ENCODE measurements at regions not wholly inside any gene's neighbourhood (a gene's known extent, or its start where the extent isn't known, plus 50 kb on each side); places are given as distances from the start of the nearest gene placed in this dataset.

DNA sequence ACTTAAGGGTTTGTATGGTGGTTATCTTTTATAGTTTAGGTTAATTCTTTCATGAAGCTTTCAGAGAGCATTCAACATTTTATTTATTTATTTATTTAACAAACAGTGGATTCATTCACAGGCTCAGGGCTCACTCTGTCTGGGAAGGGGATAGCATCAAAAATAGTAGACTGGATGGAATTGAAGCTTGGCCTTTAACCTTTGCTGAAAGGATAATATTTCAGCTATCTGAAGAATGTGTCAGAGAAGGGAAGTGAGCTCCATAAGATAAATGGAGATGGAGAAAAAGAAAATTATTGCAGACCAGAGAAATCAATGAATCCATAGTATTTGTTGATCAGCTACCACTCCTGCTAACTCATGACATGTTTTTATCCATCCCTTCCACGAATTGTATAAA is 305.6 kb downstream of the COG6 start:
- no peaks in the 10 kb centered on the region for H3K79me2 ChIP-seq (replicated peaks; ENCODE audit: insufficient read depth)
- no peaks in the 10 kb centered on the region for H3K4me1 ChIP-seq (ENCODE audit: insufficient read depth)
- H3K27ac ChIP-seq (ENCODE audit: low read depth): no peak overlapping the region
- no peak overlapping the region for H3K4me2 ChIP-seq
- no peak for DNase-seq (ENCODE audit: low spot score)
- H4K20me1 ChIP-seq (replicated peaks; ENCODE audit: insufficient read depth): no peaks in the 10 kb centered on the region
- Mint-ChIP-seq H3K27ac (no peak overlapping the region), H3K27me3 (ENCODE audit: insufficient read depth, low read depth, poor library complexity) (peaks cover 9% of the 10 kb centered on the region), H3K4me1 (peaks cover 13% of the 10 kb centered on the region; the same call in 2 of the 3 replicates), H3K9me3 (no peaks in the 10 kb centered on the region), H3K36me3 (ENCODE audit: low read depth) (no peaks in the 10 kb centered on the region), H3K4me3 (no peak overlapping the region)
- H3K4me3 ChIP-seq: no peak overlapping the region
- H2AFZ ChIP-seq: no peak overlapping the region
- no peak for TF ChIP-seq ETS1 (IDR thresholded peaks at IDR 0.05)
- no peak for TF ChIP-seq ZNF114 (CRISPR knock-in tag; IDR thresholded peaks at IDR 0.05)
- TF ChIP-seq, protein P1, sequence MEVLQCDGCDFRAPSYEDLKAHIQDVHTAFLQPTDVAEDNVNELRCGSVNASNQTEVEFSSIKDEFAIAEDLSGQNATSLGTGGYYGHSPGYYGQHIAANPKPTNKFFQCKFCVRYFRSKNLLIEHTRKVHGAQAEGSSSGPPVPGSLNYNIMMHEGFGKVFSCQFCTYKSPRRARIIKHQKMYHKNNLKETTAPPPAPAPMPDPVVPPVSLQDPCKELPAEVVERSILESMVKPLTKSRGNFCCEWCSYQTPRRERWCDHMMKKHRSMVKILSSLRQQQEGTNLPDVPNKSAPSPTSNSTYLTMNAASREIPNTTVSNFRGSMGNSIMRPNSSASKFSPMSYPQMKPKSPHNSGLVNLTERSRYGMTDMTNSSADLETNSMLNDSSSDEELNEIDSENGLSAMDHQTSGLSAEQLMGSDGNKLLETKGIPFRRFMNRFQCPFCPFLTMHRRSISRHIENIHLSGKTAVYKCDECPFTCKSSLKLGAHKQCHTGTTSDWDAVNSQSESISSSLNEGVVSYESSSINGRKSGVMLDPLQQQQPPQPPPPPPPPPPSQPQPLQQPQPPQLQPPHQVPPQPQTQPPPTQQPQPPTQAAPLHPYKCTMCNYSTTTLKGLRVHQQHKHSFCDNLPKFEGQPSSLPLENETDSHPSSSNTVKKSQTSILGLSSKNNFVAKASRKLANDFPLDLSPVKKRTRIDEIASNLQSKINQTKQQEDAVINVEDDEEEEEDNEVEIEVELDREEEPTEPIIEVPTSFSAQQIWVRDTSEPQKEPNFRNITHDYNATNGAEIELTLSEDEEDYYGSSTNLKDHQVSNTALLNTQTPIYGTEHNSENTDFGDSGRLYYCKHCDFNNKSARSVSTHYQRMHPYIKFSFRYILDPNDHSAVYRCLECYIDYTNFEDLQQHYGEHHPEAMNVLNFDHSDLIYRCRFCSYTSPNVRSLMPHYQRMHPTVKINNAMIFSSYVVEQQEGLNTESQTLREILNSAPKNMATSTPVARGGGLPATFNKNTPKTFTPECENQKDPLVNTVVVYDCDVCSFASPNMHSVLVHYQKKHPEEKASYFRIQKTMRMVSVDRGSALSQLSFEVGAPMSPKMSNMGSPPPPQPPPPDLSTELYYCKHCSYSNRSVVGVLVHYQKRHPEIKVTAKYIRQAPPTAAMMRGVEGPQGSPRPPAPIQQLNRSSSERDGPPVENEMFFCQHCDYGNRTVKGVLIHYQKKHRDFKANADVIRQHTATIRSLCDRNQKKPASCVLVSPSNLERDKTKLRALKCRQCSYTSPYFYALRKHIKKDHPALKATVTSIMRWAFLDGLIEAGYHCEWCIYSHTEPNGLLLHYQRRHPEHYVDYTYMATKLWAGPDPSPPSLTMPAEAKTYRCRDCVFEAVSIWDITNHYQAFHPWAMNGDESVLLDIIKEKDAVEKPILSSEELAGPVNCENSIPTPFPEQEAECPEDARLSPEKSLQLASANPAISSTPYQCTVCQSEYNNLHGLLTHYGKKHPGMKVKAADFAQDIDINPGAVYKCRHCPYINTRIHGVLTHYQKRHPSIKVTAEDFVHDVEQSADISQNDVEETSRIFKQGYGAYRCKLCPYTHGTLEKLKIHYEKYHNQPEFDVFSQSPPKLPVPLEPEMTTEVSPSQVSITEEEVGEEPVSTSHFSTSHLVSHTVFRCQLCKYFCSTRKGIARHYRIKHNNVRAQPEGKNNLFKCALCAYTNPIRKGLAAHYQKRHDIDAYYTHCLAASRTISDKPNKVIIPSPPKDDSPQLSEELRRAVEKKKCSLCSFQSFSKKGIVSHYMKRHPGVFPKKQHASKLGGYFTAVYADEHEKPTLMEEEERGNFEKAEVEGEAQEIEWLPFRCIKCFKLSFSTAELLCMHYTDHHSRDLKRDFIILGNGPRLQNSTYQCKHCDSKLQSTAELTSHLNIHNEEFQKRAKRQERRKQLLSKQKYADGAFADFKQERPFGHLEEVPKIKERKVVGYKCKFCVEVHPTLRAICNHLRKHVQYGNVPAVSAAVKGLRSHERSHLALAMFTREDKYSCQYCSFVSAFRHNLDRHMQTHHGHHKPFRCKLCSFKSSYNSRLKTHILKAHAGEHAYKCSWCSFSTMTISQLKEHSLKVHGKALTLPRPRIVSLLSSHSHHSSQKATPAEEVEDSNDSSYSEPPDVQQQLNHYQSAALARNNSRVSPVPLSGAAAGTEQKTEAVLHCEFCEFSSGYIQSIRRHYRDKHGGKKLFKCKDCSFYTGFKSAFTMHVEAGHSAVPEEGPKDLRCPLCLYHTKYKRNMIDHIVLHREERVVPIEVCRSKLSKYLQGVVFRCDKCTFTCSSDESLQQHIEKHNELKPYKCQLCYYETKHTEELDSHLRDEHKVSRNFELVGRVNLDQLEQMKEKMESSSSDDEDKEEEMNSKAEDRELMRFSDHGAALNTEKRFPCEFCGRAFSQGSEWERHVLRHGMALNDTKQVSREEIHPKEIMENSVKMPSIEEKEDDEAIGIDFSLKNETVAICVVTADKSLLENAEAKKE (CRISPR knock-in tag; IDR thresholded peaks at IDR 0.05): no peak
- no peak for TF ChIP-seq ZNF331 (CRISPR knock-in tag; IDR thresholded peaks at IDR 0.05; ENCODE audit: low read depth)
- TF ChIP-seq JUNB (IDR thresholded peaks at IDR 0.05; ENCODE audit: unreplicated experiment): no peak
- no peak for TF ChIP-seq STAT1 (IDR thresholded peaks at IDR 0.05; ENCODE audit: unreplicated experiment)
- no peak for TF ChIP-seq NANOG (IDR thresholded peaks at IDR 0.05; ENCODE audit: borderline replicate concordance)
- TF ChIP-seq EZH2phosphoT487 (IDR thresholded peaks at IDR 0.05; ENCODE audit: unreplicated experiment): no peak
- TF ChIP-seq, protein P2, sequence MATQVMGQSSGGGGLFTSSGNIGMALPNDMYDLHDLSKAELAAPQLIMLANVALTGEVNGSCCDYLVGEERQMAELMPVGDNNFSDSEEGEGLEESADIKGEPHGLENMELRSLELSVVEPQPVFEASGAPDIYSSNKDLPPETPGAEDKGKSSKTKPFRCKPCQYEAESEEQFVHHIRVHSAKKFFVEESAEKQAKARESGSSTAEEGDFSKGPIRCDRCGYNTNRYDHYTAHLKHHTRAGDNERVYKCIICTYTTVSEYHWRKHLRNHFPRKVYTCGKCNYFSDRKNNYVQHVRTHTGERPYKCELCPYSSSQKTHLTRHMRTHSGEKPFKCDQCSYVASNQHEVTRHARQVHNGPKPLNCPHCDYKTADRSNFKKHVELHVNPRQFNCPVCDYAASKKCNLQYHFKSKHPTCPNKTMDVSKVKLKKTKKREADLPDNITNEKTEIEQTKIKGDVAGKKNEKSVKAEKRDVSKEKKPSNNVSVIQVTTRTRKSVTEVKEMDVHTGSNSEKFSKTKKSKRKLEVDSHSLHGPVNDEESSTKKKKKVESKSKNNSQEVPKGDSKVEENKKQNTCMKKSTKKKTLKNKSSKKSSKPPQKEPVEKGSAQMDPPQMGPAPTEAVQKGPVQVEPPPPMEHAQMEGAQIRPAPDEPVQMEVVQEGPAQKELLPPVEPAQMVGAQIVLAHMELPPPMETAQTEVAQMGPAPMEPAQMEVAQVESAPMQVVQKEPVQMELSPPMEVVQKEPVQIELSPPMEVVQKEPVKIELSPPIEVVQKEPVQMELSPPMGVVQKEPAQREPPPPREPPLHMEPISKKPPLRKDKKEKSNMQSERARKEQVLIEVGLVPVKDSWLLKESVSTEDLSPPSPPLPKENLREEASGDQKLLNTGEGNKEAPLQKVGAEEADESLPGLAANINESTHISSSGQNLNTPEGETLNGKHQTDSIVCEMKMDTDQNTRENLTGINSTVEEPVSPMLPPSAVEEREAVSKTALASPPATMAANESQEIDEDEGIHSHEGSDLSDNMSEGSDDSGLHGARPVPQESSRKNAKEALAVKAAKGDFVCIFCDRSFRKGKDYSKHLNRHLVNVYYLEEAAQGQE (IDR thresholded peaks at IDR 0.05; ENCODE audit: unreplicated experiment): no peak
- H3K9me2 ChIP-seq (ENCODE audit: insufficient read depth): no peaks in the 10 kb centered on the region
- no peaks in the 10 kb centered on the region for H3K27me3 ChIP-seq (ENCODE audit: insufficient read depth)
- no peaks in the 10 kb centered on the region for H3F3A ChIP-seq (replicated peaks; ENCODE audit: low read depth)
- H3K36me3 ChIP-seq (ENCODE audit: insufficient read depth): no peaks in the 10 kb centered on the region
- ATAC-seq: no peak

Measured in GM23338 (cell line).